Effector memory CD8-positive, alpha-beta T cell (primary cell): ENCODE measurements at regions not wholly inside any gene's neighbourhood (a gene's known extent, or its start where the extent isn't known, plus 50 kb on each side); places are given as distances from the start of the nearest gene placed in this dataset.

Experiments
- ATAC-seq: fragments of 150-1000 bp; cut with Tn5 transposase; replicated peaks from 2 replicates; pipeline ENCODE4 v1.10.0; 2021; ENCODE audit warnings: mild to moderate bottlenecking, moderate library complexity
- DNase-seq, 3 experiments: peaks; one replicate each; pipeline ENCODE4 v3.0.0; 2021
- H3K27ac Mint-ChIP-seq, 2 donors: one replicate each; pipeline ENCODE4 v1.8.0; 2022; ENCODE audit warnings: mild to moderate bottlenecking in 2 of 2, mixed read lengths in 2 of 2, moderate library complexity in 2 of 2
- H3K27me3 Mint-ChIP-seq, 2 donors: one replicate each; pipeline ENCODE4 v1.8.0; 2022; ENCODE audit warnings: mixed read lengths in 2 of 2
- H3K36me3 Mint-ChIP-seq: one replicate; pipeline ENCODE4 v1.8.0; 2022; ENCODE audit warnings: mild to moderate bottlenecking, moderate library complexity, mixed read lengths; ENCODE audit not compliant: insufficient read depth
- H3K4me1 Mint-ChIP-seq, 2 donors: one replicate each; pipeline ENCODE4 v1.8.0; 2022; ENCODE audit warnings: low read depth in 2 of 2, mixed read lengths in 2 of 2
- H3K4me3 Mint-ChIP-seq, 2 donors: one replicate each; pipeline ENCODE4 v1.8.0; 2022; ENCODE audit warnings: mild to moderate bottlenecking in 2 of 2, mixed read lengths in 2 of 2, moderate library complexity in 2 of 2
- H3K9me3 Mint-ChIP-seq, 2 donors: one replicate each; pipeline ENCODE4 v1.8.0; 2022; ENCODE audit warnings: mixed read lengths in 2 of 2

DNA sequence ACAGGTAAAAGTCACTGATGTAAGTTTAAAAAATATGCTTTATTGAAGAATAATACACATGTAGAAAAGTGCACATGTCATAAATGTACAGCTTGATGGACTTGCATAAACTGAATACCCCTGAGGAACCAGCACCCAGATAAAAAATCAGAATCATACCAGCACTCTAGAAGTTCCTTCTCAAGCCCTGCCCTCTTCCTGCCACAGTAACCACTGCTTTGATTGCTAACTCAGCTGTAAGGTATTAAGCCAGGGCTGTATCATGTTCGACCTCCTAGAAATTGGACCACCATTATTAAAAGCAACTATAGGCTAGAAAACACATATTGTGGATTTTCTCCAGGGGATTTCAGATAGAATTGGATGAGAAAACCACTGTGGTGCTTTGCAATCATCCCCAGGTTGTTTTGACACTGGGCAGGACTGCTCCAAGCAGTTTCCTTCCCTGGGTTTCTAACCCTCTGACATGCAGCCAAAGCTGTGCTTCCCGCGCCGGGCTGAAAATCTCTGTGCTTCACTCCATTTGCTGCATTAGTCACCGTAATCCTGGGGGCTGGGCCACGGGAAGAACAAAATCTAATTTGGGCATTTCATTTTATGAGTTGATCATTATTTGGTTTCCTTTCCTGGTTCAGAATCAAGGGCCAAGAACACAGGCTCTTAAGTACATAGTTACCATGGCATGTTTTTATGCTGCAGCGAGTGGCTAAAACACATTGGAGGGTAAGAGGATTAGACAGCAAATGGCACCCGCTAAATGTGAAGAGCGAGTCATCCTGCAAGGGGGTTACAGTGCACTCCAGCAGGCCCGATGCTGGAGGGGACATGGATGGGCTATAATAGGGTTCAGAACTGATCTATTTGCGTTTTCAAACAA lies 139.4 kb upstream of the IL12B start:
- peaks cover 8 to 22% of the 10 kb centered on the region in 2 donors for H3K27me3 Mint-ChIP-seq
- peaks cover 4 to 6% of the 10 kb centered on the region in 2 donors for H3K9me3 Mint-ChIP-seq
- peaks cover 4% of the 10 kb centered on the region for H3K36me3 Mint-ChIP-seq
- H3K27ac Mint-ChIP-seq, result no peak overlapping the region
- peak overlapping the region in 1 of 2 donors; percentile 49 for H3K4me3 Mint-ChIP-seq
- DNase-seq (peak in 2 of 3 experiments; percentile 18 to 28), ATAC-seq (peak; percentile 100)
- peaks cover 16 to 17% of the 10 kb centered on the region in 2 donors for H3K4me1 Mint-ChIP-seq

DNA sequence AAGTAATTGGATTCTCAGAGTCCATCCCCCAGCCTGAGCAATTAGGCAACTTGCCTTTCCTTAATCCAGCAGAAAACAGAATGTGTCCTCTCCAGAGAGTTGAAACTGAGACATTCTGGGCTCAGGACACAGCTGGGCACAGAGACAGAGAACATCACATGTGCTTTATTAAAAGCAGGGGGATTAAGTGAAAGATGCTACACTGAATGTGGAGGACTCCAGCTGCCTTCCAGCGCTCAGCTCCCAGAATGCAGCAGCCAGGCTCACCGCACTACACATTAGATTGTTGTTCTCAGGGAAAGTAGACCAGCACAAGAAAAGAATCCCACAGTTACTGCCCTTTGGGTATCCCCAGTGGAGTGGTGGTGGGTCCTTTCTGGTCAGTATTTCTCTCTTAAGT lies 141.6 kb upstream of the IL12B start:
- peaks cover 8 to 22% of the 10 kb centered on the region in 2 donors for H3K27me3 Mint-ChIP-seq
- peaks cover 7 to 12% of the 10 kb centered on the region in 2 donors for H3K9me3 Mint-ChIP-seq
- H3K36me3 Mint-ChIP-seq, result peaks cover 4% of the 10 kb centered on the region
- H3K27ac Mint-ChIP-seq, result no peak overlapping the region
- H3K4me3 Mint-ChIP-seq, result no peak overlapping the region
- peaks cover 16 to 17% of the 10 kb centered on the region in 2 donors for H3K4me1 Mint-ChIP-seq
- DNase-seq (no peak), ATAC-seq (no peak)

DNA sequence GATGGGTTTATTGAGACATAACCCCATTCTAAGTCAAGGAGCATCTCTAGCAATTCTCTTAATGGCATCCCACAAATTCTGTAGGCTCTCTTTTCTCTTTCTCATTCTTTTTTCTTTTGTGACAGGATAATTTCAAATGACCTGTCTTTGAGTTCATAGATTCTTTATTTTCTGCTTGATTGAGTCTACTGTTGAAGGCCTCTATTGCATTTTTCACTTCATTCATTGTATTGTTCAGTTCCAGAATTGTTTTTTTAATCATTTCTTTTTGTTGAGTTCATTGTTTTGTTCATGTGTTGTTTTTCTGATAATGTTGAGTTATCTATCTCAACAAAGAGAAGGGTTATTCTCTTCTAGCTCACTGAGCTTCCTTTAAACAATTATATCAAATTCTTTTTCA lies 144.7 kb upstream of the IL12B start:
- Mint-ChIP-seq H3K4me3 (no peak overlapping the region), H3K27ac (no peak overlapping the region), H3K9me3 (peaks cover 7 to 12% of the 10 kb centered on the region in 2 donors), H3K36me3 (no peaks in the 10 kb centered on the region), H3K27me3 (peaks cover 8 to 10% of the 10 kb centered on the region in 2 donors), H3K4me1 (peaks cover 10 to 17% of the 10 kb centered on the region in 2 donors)
- no peak for ATAC-seq
- DNase-seq, result no peak

DNA sequence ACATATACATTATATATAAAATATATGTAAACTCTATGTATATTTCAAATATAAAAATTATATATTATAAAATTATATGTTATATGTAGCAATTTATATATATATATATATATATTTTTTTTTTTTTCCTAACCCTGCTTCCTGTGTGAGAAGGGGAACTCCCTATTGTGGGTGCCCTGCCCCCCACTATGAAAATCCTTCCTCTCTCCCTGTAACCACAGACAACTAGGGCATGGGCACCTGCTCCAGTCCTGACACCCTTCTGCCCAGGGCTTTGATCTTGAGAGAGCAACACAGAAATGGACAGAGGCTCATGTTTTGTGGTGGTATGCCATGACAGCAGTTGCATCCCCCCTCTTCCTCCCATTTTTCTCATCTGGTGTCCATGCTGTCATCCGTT lies 148.7 kb upstream of the IL12B start:
- peak; percentile 95 for ATAC-seq

DNA sequence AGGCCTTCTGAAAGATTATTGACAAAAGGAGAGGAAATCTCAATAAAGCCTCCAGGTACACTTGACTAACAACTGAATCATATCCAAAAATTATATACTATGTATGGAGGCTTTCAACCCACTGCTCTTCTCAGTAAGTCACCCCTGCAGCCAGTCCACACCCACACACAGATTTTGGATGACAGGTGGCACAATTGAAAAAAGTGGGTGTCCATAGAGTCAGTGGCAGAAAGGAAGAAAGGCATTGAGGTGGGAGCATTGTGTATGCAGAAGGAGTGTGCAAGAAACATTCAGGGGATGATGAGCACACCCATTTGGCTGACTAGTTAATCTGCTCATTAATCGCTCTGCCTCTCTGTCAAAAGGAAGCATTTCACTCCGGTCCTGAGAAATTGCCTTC lies 150.6 kb upstream of the IL12B start:
- no peaks in the 10 kb centered on the region for H3K36me3 Mint-ChIP-seq
- DNase-seq (no peak), ATAC-seq (no peak)
- H3K27me3 Mint-ChIP-seq, result peaks cover 0 to 10% of the 10 kb centered on the region in 2 donors
- no peak overlapping the region for H3K4me3 Mint-ChIP-seq
- H3K27ac Mint-ChIP-seq, result no peak overlapping the region
- H3K4me1 Mint-ChIP-seq, result peaks cover 9 to 17% of the 10 kb centered on the region in 2 donors
- H3K9me3 Mint-ChIP-seq, result no peaks in the 10 kb centered on the region

More for the DNA sequence above, 148.7 kb upstream of the IL12B start:
- H3K27ac Mint-ChIP-seq, result no peak overlapping the region
- no peaks in the 10 kb centered on the region for H3K36me3 Mint-ChIP-seq
- H3K4me1 Mint-ChIP-seq, result peaks cover 9 to 17% of the 10 kb centered on the region in 2 donors
- peaks cover 5 to 10% of the 10 kb centered on the region in 2 donors for H3K27me3 Mint-ChIP-seq
- H3K9me3 Mint-ChIP-seq, result peaks cover 7 to 12% of the 10 kb centered on the region in 2 donors
- H3K4me3 Mint-ChIP-seq, result peak overlapping the region; percentile 13 to 60
- peak in 2 of 3 experiments; percentile 10 to 20 for DNase-seq

- no peak for ATAC-seq
- Mint-ChIP-seq H3K27me3 (peaks cover 0 to 10% of the 10 kb centered on the region in 2 donors), H3K27ac (no peak overlapping the region), H3K36me3 (no peaks in the 10 kb centered on the region), H3K9me3 (no peaks in the 10 kb centered on the region), H3K4me1 (peaks cover 9 to 17% of the 10 kb centered on the region in 2 donors), H3K4me3 (no peak overlapping the region)
- no peak for DNase-seq
These were observed 151.5 kb upstream of the IL12B start for GRCh38 chr5:159481751-159482150.

DNA sequence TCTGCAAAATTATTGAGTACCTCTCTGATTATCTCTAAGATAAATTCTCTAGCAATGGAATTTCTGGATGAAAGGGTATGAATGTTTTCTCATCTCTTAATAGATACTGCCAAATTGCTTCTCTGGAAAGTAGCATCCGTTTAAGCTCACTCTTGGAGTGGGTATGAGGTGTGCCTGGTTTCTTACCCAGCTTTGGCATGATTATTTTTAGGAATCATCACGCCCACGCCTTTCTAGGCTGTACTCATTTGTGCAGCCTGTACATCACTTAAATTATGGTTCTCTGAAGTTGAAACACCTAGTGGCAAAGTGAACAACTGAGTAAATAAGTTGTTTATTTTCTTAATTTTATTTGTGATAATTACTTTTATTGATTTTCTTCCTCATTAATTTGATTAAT lies 156.5 kb upstream of the IL12B start:
- DNase-seq (no peak), ATAC-seq (no peak)
- Mint-ChIP-seq H3K4me3 (no peak overlapping the region), H3K27me3 (peaks cover 0 to 10% of the 10 kb centered on the region in 2 donors), H3K27ac (no peak overlapping the region), H3K9me3 (no peaks in the 10 kb centered on the region), H3K4me1 (no peaks in the 10 kb centered on the region), H3K36me3 (peaks cover 4% of the 10 kb centered on the region)

DNA sequence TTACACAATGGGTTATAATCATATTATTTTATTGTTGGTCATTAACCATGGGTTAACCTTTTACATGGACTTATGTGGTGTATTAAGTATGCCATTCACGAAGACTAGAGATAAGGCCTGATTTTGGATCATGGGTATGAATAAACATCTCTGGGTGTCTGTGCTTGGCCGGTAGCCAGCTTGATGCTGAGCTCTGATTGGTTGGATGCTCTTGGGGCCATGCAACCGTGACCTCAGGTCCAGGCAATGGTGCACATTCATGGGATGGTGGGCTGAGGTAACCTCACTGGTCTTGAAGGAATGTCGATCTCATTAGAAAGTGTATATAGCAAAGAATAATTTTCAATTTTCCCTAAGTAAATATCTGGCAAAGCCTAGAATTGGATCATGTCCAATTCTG lies 158.2 kb upstream of the IL12B start:
- Mint-ChIP-seq H3K36me3 (peaks cover 4% of the 10 kb centered on the region), H3K4me3 (no peak overlapping the region), H3K27me3 (no peaks in the 10 kb centered on the region), H3K4me1 (no peaks in the 10 kb centered on the region), H3K27ac (no peak overlapping the region), H3K9me3 (no peaks in the 10 kb centered on the region)
- ATAC-seq (no peak), DNase-seq (no peak)

GRCh38 chr5:159489779-159490178 lies 159.5 kb upstream of the IL12B start:
- Mint-ChIP-seq H3K9me3 (no peaks in the 10 kb centered on the region), H3K27me3 (peaks cover 7 to 8% of the 10 kb centered on the region in 2 donors), H3K36me3 (peaks cover 4% of the 10 kb centered on the region), H3K27ac (no peak overlapping the region), H3K4me1 (no peaks in the 10 kb centered on the region), H3K4me3 (no peak overlapping the region)
- no peak for DNase-seq
- ATAC-seq, result no peak

DNA sequence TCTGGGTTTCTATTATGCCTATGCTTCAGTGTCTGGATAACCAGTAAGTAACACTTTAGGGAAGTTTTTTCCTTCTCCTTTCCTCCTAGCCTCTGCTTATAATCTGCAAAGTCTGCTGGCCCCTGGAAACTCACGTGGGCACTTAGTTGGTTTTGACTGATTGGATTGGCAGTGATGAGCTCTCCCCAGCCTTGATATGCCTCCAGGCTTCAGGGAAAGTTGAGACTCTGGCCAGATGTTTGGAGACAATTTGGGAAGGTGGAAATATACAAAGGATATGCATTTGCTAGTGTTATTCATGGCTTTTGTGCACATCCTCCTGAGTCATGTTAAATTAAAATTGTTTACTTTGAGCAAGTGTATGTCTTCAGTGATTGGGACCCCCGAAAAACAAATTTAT lies 160.2 kb upstream of the IL12B start:
- no peak for DNase-seq
- Mint-ChIP-seq H3K36me3 (peaks cover 4% of the 10 kb centered on the region), H3K4me3 (no peak overlapping the region), H3K27me3 (peaks cover 7 to 8% of the 10 kb centered on the region in 2 donors), H3K27ac (no peak overlapping the region), H3K9me3 (no peaks in the 10 kb centered on the region), H3K4me1 (no peaks in the 10 kb centered on the region)
- ATAC-seq, result no peak

DNA sequence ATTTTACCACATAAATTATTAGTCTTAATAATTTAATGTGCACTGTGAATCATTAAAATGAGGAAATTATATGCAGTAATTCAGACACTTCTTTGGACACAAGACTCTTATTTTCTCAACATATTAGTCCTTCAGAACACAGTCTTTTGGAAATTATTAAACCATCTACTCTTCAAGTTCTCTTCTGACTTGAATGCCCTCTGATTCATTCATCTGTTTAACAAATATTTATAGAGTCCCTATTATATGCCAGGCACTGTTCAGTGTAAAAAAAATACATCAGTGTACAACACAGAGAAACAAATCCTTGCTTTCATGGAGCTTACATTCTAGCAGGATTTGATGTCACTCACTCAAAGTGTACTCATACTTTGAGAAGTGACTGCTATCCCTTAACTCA lies 163.4 kb upstream of the IL12B start:
- no peaks in the 10 kb centered on the region for H3K9me3 Mint-ChIP-seq

GRCh38 chr5:159496773-159497172 lies 166.5 kb upstream of the IL12B start:
- H3K4me3 Mint-ChIP-seq, result no peak overlapping the region
- H3K36me3 Mint-ChIP-seq, result no peaks in the 10 kb centered on the region
- H3K27me3 Mint-ChIP-seq, result peaks cover 7 to 17% of the 10 kb centered on the region in 2 donors

More for the DNA sequence above, 163.4 kb upstream of the IL12B start:
- Mint-ChIP-seq H3K27me3 (peaks cover 7 to 17% of the 10 kb centered on the region in 2 donors), H3K4me1 (no peaks in the 10 kb centered on the region), H3K4me3 (no peak overlapping the region), H3K36me3 (no peaks in the 10 kb centered on the region), H3K27ac (no peak overlapping the region)
- ATAC-seq, result no peak
- DNase-seq, result no peak

GRCh38 chr5:159497221-159497620 lies 166.9 kb upstream of the IL12B start:
- H3K9me3 Mint-ChIP-seq, result no peaks in the 10 kb centered on the region
- no peaks in the 10 kb centered on the region for H3K36me3 Mint-ChIP-seq
- no peak for ATAC-seq
- no peak for DNase-seq
- H3K27ac Mint-ChIP-seq, result no peak overlapping the region
- no peak overlapping the region for H3K4me3 Mint-ChIP-seq
- H3K27me3 Mint-ChIP-seq, result peaks cover 7 to 17% of the 10 kb centered on the region in 2 donors
- no peaks in the 10 kb centered on the region for H3K4me1 Mint-ChIP-seq

More at GRCh38 chr5:159496773-159497172, 166.5 kb upstream of the IL12B start:
- no peaks in the 10 kb centered on the region for H3K9me3 Mint-ChIP-seq
- no peaks in the 10 kb centered on the region for H3K4me1 Mint-ChIP-seq
- no peak for DNase-seq
- no peak overlapping the region for H3K27ac Mint-ChIP-seq
- ATAC-seq, result no peak

DNA sequence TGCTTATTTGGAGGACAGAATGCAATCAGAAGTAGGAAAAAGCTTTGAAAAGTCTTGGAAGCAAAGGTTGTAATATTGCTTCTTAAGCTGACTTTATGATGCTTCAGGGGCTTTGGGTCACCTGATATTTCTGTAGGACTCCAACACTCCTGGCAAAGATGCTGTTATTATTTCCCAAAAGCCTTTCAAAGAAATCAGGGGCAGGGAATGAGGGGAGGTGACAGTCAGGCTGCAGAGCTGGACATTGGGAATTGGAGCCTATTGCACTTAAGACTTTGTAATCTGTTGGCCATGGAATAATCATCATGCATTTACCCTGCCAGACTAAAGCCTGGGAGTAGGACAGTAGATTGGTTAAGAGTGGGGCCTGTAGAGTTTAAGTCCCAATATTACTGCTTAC lies 168.3 kb upstream of the IL12B start:
- DNase-seq (no peak), ATAC-seq (no peak)
- no peaks in the 10 kb centered on the region for H3K9me3 Mint-ChIP-seq
- no peaks in the 10 kb centered on the region for H3K4me1 Mint-ChIP-seq
- no peak overlapping the region for H3K27ac Mint-ChIP-seq
- no peak overlapping the region for H3K4me3 Mint-ChIP-seq
- peaks cover 7 to 17% of the 10 kb centered on the region in 2 donors for H3K27me3 Mint-ChIP-seq
- H3K36me3 Mint-ChIP-seq, result no peaks in the 10 kb centered on the region
